ENCODE measurements at regions not wholly inside any gene's neighbourhood (a gene's known extent, or its start where the extent isn't known, plus 50 kb on each side); places are given as distances from the start of the nearest gene placed in this dataset.

- no peak for TF ChIP-seq CTCF (IDR thresholded peaks at IDR 0.05; ENCODE audit: insufficient read depth, low read length, poor library complexity, severe bottlenecking)
- no peak for TF ChIP-seq EZH2phosphoT487 (conservative IDR thresholded peaks at IDR 0.05; ENCODE audit: low read length)
Measured at GRCh38 chr17:71846561-71847110, 274.2 kb upstream of the SOX9 start.
